ENCODE measurements at regions not wholly inside any gene's neighbourhood (a gene's known extent, or its start where the extent isn't known, plus 50 kb on each side); places are given as distances from the start of the nearest gene placed in this dataset.

DNA sequence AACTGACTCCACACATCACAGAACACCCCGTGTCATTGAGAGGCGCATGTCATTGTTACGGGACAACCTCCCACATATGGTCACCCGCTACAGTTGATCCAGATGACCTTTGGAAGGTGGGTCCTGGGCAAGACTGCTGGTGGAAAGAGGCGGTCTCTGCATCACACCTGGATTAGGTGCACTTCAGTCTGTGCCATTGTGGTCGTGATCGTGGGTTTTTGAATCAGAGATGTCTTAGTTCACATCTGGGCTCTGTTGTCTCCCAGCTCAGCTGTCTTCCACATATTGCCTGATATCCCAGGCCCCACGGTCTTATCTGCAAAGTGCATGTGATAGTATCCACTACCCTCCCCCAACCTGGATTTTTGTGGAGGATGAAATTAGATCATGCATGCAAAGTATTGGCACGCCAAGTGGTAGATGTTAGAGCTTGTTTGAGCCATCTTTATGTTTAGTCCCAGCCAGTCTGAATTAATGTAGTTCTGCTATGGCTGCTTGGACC lies 208.7 kb upstream of the FOXN3 start:
- DNase-seq, result peak; percentile 61

DNA sequence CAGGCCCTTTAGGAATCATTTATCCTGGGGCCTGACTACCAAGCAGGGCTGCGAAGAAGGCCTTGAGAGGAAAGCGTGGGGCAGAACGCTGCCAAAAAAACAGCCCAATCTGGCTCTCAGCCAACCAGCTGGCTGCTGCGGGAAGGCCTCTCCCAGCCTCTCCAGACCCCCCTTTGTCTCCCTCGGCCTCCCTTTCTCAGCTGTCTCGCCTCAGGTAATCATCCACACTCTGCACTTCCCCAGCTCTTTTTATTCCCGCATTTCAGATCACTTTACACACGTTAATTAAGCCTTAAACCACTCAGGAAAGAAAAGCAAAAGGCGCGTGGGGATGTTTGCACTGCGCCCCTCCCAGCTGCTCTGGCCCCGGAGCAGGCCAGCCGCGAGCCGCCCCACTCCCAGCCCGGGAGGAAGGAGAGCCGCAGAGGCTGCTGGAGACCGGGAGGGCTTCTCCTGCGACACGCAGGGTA lies 208.2 kb upstream of the FOXN3 start:
- DNase-seq, result peak; percentile 93

DNA sequence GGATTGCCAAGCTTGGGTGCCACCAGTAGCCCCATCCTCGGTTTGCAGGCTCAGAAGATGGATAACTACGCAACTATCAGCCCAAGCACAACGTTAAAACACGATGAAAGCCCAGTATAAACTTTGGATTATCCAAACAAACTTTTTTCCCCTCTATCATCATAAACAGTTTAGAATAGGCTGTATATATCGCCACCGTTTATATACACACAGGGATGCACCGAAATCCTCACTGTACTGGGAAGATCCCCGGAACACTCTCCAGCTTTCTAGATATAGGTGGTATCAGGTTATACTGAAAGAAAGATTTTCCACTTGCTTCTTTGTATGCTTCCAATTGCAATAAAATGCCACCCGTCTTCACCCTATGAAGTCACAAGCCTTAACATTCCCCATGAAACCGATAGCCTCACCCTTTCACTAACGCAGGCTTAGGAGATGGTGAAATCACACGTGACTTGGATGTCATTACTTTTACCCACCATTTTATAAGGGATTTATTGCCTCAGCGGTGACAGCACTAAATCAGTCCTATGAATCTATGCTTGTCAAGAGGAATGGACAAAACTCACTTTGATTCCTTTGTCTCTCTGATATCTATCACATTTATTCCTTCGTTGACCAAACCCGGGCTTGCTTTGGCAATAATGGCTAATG lies 207.6 kb upstream of the FOXN3 start:
- peak; percentile 40 for DNase-seq

DNA sequence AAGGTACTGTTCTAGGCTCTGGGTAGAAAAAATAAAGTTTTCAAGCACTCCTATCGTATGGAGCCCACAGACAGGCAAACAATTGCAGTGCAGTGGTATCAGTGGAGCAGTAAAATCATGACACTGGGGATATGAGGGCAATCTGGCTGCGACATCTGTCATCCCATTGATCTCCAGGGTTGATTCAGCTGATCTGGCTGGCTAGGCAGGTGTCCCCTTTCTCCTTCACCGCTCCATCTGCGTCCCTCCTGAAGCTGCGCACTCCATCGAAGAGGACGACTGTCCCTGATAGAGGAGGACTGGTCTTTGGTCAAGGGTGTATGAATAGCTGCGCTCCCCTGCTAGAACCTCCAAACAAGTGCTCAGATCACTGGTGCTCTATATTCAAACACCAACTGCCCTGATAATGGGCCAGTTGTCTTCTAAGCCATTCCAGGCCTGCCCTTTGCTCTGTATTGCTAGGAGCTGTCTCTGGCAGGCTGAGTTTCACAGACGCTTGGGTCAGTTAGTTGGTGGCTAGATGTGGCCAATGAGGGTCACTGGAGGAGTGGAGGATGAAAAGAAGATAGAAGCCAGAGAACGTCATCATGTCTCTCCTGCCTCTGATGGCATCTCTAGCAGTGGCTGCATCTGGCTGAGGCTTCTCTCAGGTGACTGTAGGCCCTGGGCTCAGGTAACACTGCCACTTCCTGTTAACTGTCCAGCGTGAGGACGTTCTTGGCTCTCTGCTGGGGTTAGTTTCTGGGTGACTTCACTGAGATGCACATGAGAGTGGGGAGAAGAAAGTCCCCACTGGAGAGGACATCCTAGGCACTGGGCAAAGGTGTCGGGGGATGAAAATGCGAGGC lies 205.0 kb upstream of the FOXN3 start:
- no peak for DNase-seq

DNA sequence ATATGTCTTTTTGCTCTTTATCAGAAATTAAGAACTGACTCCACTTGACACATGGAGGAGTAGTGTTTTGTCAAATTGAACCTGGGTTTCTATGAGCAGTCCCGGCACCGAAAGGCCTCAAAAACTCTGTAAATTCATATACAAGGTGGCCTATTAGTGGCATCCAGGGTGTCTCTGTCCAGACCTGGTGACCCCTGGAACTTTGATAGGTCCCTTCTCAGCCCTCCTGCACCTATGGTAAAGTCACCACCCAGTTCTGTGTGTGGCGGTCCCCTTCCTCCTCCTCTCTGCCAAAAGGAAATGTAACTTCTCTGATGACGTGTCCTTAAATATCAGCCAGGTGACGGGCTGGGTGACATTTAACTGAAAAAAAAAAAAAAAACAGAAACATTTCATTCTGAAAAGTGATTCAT lies 204.0 kb upstream of the FOXN3 start:
- DNase-seq, result no peak

DNA sequence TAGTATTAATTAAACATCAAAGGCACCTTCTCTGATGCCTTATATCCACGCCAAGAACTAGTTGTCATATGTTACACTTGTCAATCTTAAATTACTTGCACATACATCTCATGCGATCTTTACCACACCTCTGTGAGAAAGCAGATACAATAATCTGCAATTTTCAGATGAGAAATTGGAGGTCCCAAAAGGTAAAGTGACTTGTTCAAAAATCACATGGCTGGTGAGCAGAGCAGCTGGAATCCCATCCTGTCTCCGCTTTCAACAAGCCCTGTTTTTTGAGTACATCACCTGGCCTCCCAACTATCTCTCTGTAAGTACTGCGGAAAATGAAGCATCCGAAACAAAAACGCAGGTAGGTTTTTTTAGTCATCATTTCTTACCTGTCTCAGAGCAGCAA lies 203.4 kb upstream of the FOXN3 start:
- DNase-seq, result no peak

DNA sequence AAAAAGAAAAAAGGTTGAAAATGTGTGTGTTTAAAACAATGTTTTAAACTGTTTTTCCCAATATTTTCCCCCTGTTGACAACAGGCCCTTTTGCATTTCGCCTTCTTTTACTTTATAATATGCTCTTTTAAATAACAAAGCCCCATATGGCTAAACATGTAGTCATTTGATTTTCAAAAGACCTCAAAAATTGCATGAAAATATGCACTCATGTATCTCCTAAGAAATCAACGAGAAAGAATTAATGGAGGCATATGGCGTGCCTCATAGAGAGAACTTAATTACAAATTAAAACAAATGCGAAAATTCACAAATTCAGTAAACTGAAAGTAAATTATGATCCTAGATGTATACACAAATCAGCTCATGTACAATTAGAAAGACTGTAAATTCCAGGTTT lies 202.6 kb upstream of the FOXN3 start:
- peak; percentile 51 for DNase-seq

DNA sequence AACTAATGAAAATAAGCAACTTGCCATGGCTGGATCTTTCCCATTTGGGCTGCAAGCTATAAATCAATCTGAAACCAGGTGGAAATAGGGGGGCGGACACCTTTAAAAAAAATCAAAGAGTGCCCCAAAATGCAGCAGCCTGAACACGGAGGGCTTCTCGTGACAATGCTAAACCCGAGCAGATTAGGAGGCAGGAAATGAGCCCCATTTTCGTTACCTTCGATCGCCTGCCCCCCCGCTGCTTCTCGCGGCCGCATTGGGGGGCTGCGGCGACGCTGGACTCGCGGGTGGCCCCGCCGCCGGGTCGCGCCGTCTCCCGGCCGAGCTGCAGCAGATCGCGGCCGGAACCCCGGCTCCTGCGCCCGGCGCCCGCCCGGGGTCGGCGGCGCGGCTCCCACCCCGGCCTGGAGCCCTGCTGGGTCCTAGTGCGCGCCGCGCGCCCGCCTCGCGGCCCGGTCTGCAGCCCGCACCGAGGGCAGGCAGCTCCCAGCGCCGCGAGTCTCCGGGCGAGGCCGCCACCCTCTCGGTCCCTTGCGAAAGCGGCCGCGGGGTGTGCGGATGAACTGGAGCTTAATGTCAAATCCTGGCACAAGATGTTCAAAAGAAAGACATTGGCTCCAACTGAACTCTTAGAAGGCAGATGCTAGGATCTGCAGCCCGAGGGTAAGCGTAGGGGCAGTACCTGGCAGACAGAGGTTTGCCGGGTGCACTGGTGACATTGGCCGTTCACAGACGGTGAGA lies 201.9 kb upstream of the FOXN3 start:
- DNase-seq, result peak; percentile 94

DNA sequence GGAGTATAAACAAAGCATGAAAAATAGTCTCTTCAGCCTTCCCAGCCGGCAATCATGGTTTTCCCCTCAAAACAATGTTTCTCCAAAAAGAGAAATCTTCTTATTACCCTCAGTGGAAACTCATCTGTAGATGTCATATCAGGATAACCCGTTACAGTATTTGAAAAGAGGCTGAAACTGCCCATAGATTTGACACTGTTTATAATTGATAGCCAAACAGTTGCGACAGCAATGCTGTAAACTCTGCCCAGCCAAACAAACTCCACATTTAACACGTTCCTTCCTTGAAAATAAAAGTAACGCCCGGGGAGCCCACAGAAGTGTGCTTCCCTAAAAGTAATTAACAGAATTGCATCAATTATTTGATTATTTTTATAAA lies 201.3 kb upstream of the FOXN3 start:
- peak; percentile 62 for DNase-seq

DNA sequence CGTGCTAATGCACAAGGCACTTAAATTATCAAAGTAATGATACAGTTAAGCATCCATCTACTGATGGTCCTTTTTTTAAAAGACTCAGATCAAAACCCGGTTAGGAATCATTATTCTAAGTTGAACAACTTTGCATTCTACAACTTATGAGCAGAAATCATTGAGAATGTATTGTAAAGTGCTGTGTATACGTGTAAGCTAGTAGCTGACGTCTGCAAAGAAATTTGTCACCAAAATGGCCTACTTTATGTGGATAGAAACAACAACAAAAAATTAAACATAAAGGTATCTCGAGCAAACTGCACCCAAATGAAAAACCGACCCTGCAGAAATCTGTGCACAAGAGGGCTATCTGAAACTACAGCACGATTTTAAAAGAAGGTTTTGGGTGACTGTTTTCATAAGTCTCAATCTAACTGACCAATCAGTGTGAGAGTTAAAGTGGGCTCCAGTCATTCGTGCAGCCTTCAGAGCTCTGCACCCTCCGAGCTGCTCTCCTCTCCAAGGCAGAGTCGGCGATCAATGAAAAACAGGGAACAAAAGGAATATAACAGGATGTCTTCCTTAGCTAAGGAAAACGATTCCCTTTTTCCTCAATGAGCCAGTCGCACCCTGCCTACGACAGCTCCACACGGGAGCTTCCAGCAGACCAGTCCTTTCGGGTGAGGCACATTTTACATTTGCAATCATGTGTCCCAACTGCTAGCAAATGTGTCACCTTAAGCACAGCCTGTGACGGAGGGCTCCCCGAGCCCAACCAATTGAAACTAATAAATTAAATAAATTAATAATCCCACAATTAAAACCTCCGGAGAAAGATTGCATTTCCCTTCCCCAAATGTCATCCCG lies 200.7 kb upstream of the FOXN3 start:
- DNase-seq, result peak; percentile 86

DNA sequence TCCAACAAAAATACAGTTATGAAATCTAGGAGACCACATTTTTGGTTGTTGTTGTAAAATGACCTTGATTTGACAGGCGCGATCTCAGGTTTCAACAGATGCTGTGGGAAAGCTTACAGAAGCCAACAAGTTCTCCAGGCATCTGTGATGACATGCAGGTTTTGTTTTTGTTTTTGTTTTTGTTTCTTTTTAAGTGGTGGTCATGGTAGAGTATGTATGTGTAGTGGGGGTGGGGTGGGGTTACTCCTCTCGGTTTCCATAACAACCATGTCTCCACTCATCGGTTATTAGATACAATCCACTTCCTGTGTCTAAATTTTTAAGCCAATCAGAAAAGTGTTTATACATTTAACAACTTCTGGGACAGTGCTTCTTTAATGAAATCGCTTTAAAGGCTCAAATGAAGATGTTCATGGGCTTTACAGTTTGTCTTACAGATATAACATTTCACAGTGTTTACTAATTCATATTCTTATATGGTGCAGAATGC lies 199.9 kb upstream of the FOXN3 start:
- DNase-seq, result peak; percentile 68

DNA sequence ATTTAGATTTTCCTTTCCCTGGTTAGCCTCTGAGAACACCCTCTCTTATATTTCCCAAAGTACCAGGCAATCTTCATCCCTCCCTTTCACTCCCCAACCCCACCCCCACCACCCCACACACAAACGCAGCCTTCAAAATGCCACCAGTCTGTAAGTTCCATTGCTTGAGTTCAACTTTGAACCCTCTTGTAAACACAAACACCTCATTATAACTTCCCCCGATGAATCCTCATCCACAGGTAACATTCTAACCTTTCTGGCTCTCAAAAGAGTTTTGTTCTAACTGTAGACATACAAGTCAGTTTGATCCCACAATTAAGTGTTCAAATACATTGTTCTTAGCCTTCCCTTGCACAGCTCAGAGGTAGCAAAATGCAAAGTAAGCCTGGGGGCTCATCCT lies 199.4 kb upstream of the FOXN3 start:
- peak; percentile 45 for DNase-seq

DNA sequence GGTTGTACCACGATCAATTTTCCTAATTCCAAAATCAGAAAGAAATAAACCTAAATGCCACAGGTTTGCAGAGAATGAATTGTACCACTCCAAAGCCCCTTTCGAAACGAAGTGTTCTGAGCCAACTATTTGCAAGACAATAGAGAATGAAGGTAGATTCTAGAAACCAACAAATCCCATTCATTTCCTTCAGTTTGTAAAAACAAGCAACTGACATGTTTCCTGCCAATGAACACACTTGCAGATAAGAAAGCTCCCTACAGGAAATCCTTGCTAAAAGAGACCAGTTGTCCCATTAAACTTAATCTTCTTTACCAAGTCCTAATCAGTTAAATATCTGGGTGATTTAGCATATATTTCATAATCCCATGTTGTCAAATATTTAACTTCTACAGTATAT lies 198.4 kb upstream of the FOXN3 start:
- DNase-seq, result no peak

DNA sequence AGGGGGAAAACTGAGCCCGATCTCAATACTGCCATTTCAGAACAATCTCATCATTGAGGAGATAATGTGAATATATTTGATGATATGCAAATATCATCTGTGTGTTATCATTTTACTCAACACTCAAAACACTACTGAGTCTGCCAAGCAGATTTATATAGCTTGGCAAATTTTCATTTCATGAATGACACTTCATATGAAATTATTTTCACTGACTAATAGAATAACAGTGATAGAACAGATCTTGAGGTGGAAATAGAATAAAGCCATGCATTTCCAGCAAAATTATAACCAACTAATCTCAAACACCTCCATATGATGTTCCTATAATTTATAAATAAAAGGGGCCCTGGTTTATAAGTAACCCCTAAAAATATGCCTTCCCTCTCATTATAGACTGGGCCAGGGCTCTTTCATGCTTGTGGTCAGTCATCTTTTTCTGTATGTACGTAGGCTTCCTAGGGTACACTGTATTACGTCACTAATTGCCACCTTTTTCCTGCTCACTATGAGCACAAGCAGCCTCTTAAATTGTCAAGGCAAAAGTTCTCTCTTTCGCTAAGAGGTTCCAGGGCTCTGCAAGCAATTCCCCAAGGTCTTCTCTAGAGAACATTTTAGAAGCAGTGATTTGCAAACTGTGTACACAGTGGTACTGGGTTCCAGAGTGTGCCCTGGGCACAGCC lies 197.1 kb upstream of the FOXN3 start:
- DNase-seq, result peak; percentile 58

DNA sequence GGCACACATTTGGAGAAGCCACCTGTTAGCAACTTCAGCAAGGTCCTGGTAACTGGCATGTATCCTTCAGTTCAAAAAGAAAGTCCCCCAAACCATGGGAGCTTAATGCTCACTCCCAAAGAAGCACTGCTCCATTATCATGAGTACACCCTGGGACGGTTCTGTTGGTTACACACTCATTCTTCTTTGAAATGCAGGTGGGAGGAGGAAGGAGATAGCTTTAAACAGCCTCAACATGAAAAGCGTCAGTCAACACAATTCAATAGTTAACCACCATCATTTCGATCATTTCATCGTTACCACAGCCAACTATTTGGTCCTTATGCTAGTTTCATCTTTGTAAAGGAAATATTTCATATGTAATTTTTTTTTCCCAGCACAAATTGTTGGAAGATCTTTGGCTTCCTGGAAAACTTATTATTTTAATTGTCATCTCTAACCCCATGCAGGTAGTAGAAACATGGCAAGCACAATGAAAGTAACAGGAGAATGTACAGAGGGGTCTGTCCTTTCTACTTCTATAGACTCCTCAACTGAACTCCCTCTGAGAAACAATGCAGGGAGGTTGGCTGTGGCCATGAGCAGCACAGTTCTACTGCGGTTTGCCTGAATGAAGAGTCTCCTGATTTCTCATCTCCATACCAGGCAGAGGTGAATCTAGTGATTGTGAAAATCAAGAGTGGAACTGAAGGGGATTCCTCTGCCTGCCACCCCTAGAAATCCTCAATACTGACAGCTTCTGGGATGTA lies 196.4 kb upstream of the FOXN3 start:
- no peak for DNase-seq

DNA sequence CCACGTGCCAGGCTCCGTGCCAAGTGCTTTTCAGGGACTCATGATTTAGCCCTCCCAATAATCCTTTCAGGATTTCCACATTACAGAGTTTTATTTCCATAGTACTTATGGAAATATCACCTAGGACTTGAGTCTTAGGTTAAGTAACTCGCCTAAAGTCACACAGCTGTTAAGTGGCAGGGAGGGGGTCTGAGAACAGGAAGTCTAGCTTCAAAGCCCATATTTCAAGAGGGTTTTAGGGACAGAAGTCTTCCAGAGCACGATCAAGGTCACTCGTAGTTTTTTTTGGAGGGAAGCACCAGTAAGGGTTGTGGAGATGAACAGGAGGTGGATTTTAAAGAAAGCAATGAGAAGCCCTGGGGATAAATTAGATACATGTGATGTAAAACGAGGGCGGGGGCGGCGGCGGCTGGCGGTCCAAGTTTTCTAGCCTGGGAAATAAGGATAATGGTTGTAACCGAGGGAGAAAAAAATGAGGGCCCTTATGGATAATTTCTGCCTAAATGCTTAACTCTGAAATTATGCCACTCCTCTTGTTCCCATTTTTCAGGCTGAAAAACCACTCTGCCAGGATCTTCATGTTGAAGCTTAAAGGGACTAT lies 192.6 kb upstream of the FOXN3 start:
- no peak for DNase-seq

DNA sequence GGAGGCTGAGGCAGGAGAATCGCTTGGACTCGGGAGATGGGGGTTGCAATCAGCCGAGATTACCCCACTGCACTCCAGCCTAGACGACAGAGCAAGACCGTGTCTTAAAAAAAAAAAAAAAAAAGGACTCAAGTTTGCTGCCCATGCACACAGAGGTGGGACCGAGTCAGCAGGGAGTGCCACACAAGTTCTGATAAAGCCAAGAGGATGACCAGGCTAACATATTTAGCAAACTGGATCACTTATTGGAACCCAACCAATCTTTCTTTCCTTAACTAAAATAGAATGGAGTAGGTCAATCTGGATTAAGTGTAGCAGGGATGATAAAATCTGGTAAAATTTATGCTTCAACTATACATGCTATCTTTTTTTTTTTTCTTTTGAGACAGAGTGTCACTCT lies 190.4 kb upstream of the FOXN3 start:
- no peak for DNase-seq

DNA sequence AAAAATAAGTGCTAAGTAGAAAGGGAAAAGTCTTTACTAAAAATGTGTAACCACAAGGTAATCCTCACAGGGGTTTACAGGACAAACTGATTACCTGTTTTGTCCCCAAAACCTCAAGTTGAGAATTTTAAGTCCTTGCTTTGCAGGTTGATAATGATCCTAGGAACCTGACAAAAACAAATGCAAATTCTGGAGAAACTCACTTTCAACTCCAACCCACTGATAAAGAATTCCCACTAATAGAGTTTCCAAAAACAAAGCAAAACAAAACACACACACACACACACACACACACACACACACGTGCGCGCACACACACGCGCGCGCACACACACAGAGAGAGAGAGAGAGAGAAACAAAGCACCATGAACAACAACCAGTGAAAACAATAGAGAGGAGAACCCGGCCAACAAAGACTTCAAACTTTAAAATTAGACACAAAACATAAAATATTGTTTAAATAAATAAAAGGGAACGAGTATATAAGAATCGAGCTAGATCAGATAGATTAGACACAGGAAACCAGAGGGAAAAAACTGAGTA lies 187.0 kb upstream of the FOXN3 start:
- no peak for DNase-seq

DNA sequence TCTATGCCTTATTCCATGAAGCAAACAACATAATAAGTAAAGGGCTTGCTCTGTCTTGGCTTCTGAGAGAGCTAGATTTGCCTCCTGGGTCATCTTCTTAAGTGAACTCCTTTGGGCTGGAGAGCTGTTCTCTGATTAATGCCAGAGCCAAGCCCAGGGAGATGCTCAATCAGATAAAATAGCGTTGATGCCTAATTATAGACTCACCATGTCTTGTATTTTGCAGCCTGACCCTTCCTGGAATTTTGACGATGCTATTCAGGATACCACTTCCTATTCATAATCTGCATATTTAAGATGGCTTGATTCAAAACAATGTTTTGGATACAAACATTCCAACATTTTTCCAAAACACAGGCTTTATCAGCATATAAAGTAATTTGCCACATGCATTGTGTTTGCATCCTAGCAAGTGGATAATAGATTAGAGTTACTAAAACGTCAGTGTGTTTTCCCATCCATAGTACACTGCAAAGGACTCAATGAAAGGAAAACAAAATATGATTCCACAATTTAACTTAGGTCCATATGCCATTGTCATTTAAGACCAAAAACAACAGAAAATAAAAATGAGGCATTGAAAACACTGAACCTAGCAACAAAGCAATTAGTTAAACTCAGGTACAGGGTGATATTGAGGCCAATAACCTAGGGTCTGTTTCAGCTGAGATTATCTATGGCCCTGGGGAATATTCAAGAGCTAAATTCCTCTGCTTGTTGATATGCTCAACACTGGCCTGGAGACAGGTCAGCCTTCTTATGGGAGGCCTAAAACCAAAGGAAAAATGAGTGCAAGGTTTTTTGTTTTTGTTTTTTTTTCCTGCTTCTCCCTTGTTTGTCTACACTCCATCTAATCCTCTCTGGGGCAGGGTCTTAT lies 184.2 kb upstream of the FOXN3 start:
- DNase-seq, result no peak
